Hematopoietic multipotent progenitor cell (in vitro differentiated cells): ENCODE measurements at regions not wholly inside any gene's neighbourhood (a gene's known extent, or its start where the extent isn't known, plus 50 kb on each side); places are given as distances from the start of the nearest gene placed in this dataset.
A peak's percentile ranks its signal among the peaks of the same experiment; 100 is the strongest.

Source experiments
- DNase-seq, 3 donors: peaks; one replicate each; pipeline ENCODE4 v3.0.0-alpha.2; 2011 to 2015; ENCODE audit warnings: low read depth in 2 of 3, low spot score in 2 of 3

DNA sequence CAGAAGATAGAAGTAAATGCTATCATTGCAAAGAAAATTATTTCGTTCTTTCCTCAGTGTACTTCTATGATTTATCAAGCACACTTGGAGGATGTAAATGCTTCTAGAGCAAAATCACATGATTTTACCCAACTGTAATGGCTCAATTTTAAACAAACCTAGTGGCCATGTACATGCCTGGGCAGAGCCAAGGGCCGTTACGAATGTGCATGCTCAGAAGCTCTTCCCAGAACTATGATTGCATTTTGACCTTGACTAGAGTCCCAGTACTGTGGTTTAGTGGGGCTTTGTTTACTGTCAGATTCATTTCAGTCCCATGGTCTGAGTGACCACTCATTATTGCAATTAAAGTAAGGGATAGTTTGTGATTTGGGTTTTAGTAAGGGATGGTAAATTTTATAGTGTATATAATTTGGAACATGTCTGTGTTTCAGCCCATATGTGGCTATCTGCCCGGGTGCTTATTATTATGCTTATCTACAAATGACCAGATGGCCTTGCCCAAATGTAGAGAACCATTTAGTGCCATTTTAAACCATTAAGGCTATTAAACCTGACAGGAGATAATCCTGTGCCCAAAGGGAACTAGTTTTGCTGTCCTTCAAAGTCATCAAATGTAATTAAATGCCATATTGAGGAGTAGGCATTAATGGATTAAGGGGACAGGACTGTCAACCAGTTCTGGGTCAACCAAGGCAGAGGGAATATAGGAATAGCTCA, 239.1 kb downstream of the ICOS start:
- DNase-seq = no peak

DNA sequence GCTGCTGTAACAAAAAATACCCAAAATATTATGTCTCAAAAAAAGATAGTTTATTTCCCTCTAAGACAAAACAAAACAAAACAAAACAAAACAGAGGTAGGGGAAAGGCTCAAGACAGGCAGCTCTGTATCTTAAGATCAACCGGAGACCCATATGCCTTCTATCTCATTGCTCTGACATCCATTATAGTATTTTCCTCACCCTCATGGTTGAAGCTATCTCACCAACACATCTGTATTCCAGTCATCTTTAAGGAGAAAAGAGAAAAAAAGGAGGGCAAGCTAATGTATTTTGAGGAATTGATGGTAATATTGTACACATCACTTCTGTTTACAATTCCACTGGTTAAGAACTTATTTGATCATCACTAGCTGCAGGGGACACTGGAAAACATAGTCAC, 239.7 kb downstream of the ICOS start:
- no peak for DNase-seq

DNA sequence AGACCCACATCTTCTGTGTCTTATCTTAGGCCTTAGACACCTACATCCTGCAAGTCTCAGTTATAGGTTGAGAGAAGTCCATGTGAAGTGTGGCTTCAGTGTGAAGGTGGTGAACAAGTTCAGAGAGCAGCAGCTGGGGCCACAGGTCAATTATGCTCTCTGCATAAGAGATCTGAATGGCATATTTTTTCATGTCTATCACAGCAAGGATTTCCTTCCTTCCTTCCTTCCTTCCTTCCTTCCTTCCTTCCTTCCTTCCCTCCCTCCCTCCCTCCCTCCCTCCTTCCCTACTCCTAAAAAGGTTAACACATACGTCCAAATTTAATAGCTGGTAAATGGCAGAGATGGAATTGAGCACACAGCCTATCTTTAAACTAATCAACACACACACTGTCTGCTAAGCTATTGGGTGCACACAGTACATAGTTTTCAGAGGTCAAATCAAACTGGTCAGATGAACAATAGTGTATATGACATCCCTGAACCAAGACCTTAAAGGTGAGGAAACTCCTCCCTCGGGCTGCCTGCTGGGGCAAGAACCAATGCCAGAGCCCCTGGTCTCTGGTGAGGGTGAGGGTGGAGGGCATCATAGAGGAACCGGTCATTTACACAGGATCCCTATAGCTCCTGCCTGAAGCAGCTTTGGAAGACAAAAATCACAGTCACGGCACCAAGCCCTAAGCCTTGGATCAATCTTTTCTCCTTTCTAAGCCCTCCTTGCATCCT, 240.9 kb downstream of the ICOS start:
- no peak for DNase-seq

DNA sequence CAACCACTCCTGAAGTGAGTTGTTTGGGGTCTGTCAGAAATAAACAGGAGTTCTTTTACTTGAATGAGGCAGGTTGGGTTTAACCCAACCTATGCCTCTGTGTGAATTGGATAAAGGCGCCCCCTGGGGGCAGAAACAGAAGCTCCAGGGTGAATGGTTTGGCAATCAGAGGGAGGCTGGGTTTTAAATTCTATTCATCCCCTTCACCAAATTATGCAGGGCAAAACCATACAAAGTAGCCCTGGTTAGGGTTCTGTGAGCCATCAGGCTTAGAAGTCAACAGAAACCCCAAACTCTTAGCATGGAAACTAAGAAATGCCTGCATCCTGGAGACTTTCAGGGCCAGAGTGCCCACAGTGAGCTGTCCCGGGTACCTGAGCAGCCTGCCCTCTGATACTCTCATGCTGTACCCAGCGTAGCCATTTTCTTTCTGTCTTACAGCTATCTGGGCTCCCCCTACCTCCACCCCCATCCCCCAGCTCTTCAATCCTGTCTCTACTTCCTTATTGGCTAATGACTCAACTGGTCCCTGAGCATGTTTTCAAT, 241.5 kb downstream of the ICOS start:
- DNase-seq = peak; percentile 23 to 74 (median 46)

DNA sequence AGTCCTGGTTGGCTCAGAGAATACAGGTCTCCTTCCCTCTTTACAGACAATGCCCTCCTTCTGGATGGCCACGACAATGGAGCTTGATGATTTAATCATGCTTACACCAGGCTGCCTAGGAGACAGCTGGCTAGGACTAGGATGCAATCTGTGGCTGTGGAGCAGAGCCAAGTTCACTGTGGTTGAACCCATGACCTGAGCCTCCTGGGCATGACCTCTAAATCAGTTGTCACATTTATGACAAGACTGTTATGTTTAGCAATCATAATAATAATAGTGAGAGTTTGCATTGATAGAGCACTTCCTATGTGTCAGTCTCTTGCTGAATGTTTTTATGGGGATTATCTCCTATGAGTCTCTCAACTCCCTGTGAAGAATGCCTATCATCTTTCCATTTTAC, 244.1 kb downstream of the ICOS start:
- DNase-seq = no peak

DNA sequence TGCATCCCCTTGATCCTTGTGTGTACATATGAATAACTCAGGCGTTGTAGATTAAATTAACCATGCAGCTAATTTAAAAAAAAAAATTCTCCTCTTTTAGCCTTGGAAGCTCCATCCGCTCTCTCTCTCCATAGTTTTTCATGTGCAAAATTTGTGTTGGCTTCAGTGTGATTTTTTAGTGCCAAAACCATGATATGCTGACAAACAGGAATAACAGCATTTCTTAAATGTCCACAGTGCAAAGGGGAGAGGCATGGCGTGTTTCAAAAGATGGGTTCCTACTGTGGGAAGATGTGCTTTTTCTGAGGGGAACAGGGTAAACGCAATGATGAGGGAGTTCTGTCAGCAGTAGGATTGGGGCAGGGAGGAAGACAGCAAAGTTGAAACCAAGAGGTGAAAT, 247.0 kb downstream of the ICOS start:
- DNase-seq = no peak

DNA sequence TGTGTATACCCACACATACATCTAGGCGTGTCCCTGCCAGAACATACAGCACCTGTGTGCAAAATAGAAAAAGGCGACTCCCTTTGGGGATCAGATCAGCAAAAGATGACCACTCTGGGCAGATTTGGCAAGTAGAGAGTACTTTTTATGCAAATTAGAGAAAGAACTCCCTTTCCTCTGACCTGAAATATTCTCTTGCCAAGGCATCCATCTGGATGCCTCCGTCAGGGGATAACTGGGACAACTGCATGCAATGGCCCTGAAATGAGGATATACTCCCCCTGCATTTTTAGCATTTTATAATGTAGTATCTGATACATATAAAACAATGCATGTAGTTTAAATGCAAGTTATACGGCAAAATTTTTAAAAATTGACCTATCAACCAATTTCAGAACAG, 247.7 kb downstream of the ICOS start:
- no peak for DNase-seq

DNA sequence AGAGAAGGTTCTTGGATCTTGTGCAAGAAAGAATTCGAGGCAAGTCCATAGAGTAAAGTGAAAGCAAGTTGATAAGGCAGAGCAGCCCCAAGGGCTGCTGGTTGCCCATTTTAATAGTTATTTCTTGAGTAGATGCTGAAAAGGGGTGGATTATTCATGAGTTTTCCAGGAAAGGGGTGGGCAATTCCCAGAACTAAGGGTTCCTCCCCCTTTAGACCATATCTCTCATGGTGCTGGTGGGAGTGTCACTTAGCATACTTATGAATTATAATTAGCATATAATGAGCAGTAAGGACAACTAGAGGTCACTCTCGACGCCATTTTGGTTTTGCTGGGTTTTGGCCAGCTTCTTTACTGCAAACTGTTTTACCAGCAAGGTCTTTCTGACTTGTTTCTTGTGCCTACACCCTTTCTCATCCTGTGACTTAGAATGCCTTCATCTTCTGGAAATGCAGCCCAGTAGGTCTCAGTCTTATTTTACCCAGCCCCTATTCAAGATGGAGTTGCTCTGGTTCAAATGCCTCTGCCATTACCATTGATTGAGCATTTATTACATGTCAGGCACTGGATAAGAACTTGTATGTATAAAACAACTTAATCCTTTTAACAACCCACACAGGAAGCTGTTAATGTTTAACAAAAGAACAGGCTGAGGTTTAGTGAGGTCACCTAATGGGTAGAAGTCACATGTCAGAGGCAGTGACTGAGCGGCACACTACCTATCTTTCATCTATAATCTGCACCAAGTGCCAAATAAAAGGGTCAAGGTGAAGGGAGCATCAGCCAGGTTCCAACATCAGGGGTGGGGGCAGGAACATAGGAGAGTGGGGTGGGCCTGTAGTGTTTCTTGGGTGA, 250.9 kb downstream of the ICOS start:
- DNase-seq = no peak

DNA sequence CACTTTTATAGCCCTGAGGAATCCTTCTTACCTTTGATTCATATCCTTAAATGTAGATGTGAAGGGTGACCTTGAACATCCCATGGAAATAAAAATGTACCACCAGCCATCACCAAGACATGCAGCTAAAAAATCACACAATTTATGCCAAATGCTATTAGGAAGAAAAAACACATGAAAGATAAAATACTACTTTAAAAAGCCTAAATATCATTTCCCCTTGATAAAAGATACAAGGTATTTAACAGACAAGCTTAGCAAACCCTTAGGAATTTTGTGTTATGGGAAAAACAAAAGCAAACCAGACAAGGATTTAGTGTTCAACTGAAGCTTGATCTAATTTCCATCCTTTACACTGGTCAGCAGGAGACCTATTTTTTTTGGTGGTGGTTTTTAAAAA, 255.0 kb downstream of the ICOS start:
- no peak for DNase-seq

DNA sequence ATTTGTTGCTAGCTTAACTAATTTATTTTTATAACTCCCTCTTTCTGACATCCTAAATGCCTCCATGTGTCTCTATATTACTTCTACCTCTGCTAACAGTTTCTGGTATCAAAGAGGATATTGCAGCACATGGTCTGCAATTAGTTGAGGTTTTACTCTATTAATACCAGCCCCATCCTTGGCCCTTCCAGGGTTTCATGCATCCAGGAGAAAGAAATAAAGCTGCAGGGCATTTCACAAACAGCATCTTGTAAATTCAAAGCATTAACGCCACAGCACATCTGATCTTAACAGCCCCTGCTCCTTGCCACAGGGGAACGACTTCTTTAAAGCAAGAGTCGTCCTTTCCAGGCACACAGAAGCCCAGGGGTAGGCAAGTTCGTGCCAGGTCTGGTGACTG, 258.9 kb downstream of the ICOS start:
- no peak for DNase-seq

DNA sequence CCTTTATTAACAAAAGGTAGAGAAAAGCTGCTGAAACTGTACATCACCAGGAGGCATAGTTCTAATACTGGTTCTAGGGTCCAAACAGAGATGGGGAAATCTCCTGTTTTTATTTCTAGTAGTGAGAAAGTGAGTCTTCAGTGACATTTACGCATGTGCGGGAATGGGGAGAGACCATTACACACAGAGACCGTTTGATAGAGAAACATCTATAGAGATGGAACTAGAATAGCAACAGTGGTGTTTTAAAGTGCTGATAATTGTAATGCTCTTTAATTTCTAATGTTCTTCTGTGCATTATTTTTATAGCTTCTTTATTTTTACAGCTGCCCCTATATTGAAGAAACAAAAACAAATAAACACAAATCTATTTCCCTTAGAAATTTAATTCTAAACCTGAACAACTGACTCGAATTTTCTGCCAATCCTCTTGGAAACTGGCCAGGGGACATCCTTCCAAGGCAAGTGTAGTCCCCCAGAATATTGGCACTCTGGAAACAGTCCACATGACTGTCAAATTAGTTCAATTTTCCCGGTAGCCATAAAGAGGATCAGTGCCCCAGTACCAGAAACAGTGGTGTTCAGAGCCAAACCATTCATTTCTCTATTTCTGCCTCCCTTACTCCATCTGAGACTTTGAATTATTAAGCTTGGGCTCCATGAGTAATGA, 260.9 kb downstream of the ICOS start:
- no peak for DNase-seq

DNA sequence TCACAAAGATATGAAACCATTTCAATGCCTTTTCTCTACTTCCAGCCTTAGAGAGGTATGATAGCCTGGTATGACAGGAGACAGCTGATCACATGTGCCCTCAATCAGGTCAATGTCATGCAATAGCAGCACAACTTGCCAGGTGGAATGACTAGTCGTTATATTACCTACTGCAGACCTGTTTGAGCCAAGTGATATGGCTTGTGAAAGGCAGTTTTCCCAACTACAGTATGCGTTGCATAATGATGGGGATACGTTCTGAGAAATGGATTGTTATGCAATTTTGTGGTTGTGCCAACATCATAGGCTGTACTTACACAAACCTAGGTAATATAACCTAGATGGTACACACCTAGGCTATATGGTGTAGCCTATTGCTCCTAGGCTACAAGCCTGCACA, 262.8 kb downstream of the ICOS start:
- no peak for DNase-seq

DNA sequence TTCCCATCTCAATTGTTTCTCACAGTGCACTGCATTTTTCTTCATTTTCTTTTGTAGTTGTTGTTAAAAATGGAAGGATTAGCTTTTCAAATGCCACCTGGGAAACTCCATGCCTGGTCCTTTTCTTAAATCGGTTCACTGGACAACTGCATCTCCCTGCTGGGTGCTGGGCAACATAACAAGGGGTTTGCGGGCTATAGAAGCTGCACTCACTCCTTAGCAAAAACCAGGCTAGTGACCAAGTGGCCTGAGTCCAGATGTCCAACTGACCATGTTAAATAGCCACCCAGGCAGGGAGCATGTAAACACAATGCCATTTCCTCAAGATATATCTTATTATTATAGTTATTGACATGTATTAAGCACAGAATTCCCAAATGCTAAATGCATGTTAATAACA, 264.9 kb downstream of the ICOS start:
- DNase-seq = no peak

DNA sequence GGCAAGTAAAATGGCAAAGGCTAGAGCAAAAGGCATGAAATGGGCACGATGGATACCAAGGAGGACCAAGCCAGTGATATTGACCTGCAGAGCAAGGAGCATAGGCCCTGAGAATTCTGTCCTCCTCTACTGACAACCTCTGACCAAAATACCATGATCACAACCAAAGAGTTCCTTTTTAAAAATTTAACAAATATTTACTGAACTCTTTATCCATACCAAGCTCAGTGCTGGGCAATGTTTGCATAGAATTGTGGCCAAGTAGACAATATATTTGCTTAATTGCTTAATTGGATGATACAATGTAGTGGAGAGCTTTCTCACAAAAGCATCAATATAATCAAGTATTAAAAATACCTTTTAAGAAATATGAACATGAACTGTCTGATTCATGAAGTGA, 265.7 kb downstream of the ICOS start:
- no peak for DNase-seq

DNA sequence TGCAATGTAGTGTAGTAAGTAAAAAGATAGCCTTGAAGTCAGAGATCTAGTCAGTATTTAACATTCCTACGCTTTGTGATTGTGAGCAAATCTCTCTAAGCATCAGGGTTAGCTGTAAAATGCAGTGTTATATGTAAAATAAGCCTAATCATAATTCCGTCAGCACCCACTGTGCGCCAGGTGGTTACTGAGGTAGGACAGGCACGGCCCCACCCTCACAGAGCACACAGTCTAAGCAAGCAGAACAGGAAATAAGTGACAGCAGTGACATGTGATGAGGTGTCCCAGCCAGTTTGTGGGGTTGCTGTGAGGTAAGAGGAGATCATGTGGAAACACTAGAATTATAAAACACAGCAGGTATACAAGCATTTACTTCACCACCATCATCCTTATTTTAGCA, 267.1 kb downstream of the ICOS start:
- no peak for DNase-seq

DNA sequence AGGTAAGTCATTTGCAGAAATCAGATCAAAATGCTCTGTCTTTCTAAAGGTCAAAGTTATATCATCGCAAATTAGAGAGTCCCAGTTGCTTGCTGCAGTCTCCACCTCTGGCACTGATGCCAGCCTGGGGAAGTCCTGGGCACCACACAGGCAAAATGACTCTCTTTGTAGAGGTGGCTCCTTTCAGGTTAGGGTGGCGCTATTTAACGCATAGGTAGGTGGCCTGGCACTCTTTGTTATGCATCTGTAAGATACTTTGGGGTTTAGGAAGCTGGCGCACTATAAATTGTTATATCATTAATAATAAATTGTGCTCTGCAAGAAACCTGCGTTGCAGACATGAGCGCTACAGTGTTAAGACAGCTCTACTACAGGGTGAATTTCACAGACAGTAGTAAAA, 268.5 kb downstream of the ICOS start:
- DNase-seq = no peak

DNA sequence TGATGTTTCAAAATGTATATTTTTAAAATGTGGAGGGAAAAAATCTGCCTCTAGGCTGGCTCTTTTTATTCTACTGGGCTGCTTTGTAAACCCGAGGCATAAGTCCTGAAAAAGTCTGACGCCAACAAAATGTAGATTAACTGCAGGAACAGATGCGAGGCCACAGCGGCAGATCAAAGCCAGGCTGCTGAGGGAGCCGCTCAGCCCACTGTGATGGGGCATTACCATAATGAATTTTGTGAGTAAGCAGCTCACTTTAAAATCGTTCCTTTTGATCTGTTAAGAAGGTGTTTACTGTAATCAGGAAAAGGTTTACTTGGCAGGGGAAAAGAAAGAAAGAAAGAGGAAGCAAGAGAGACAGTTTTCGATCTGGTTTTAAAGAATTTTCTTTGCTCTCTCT, 269.0 kb downstream of the ICOS start:
- no peak for DNase-seq

DNA sequence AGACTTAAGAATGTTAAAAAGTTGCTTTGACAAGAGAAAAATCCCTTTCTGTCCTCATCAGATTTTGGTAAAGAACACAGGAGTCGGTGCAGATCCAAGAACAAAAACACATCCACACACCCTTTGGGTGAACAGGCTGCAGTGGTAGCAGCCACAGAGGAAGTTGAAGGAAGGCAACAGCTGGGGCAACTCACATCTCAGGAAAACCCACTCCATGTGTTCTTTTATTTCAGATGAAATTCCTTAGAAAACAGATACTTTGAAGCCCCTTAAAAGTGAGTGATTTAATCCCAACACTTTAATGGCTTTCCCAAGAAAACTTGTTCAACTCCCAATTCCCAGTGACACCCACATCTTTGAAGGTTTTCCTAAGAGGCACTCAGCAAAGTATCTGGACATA, 271.3 kb downstream of the ICOS start:
- no peak for DNase-seq

DNA sequence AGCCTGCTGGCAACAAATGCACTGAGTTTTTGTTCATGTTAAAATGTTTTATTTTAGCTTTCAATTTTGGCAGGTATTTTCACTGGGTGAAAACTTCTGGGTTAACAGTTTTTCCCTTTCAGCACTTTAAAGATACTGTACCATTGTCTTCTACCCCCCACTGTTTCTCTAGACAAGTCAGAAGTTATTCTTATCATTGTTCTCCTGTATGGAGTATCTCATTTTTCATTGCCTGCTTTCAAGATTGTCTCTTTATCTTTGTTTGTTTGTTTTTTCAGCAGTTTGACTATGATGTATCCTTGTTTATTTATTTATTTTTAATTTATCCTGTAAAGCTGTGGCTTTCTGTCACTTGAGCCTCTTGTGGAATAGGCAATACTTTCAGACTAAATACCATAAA, 277.0 kb downstream of the ICOS start:
- no peak for DNase-seq

DNA sequence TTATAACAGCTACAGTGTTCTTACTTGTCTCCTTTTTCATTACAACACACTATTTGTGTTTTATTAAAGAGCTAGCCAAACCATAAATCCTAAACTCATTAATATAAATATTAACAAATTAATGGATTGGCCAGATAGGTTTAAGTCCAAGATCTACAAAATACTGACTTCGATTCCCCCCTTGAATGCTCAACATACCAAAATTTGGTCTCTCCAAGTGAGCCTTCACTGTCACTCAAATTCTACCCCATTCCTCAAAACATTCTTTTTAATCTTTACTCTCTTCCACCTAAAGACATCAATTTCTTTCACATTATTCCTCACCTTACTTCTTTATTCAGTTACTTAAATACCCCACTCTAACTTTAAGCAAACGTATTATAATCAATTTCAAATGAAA, 281.5 kb downstream of the ICOS start:
- DNase-seq = no peak

DNA sequence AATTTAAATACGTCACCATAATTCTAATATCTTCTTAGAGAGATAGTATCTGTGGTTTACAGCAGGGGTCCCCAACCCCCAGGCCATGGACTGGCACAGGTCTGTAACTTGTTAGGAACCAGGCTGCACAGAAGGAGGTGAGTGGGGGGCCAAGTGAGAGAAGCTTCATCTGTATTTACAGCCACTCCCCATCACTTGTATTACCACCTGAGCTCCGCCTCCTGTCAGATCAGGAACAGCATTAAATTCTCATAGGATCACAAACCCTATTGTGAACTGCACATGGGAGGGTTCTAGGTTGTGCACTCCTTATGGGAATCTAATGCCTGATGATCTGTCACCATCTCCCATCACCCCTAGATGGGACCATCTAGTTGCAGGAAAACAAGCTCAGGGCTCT, 282.6 kb downstream of the ICOS start:
- DNase-seq = no peak
